AG09309 (cell line): ENCODE measurements at regions not wholly inside any gene's neighbourhood (a gene's known extent, or its start where the extent isn't known, plus 50 kb on each side); places are given as distances from the start of the nearest gene placed in this dataset.

ENCODE experiments used
- DNase-seq: peaks from one replicate; pipeline ENCODE4 v3.0.0-alpha.2; 2010; ENCODE audit warnings: low read depth
- H3K4me3 ChIP-seq: 2 replicates; pipeline ENCODE4 v1.5.1; 2011; ENCODE audit warnings: mild to moderate bottlenecking, low read depth, low read length, moderate library complexity; ENCODE audit not compliant: control insufficient read depth
- CTCF ChIP-seq: IDR thresholded peaks from 2 replicates; pipeline ENCODE4 v1.5.1; 2011; ENCODE audit warnings: mild to moderate bottlenecking, low read depth, low read length, inconsistent platforms; ENCODE audit not compliant: insufficient read depth, control insufficient read depth; ENCODE audit errors: missing control alignments

GRCh38 chr10:53256623-53257022 lies 484.0 kb upstream of the MBL2 start:
- H3K4me3 ChIP-seq = no peak overlapping the region
- no peak for TF ChIP-seq CTCF
- DNase-seq = no peak

- no peak overlapping the region for H3K4me3 ChIP-seq
- no peak for DNase-seq
- TF ChIP-seq CTCF = no peak
Observed at GRCh38 chr10:53255661-53256205, 483.1 kb upstream of the MBL2 start.

- DNase-seq = no peak
- no peak overlapping the region for H3K4me3 ChIP-seq
- no peak for TF ChIP-seq CTCF
Observed at GRCh38 chr10:53253221-53253620, 480.6 kb upstream of the MBL2 start.

- H3K4me3 ChIP-seq = no peak overlapping the region
- no peak for TF ChIP-seq CTCF
- DNase-seq = no peak
Observed at GRCh38 chr10:53239873-53240272, 467.3 kb upstream of the MBL2 start.

GRCh38 chr10:53236941-53237340 lies 464.4 kb upstream of the MBL2 start:
- no peak overlapping the region for H3K4me3 ChIP-seq
- no peak for TF ChIP-seq CTCF
- DNase-seq = no peak

- TF ChIP-seq CTCF = no peak
- H3K4me3 ChIP-seq = no peak overlapping the region
- DNase-seq = no peak
Observed at GRCh38 chr10:53233749-53234148, 461.2 kb upstream of the MBL2 start.

- no peak for DNase-seq
- TF ChIP-seq CTCF = no peak
- no peak overlapping the region for H3K4me3 ChIP-seq
Observed at GRCh38 chr10:53230651-53231050, 458.1 kb upstream of the MBL2 start.
